Neural cell (in vitro differentiated cells): ENCODE measurements at regions not wholly inside any gene's neighbourhood (a gene's known extent, or its start where the extent isn't known, plus 50 kb on each side); places are given as distances from the start of the nearest gene placed in this dataset.

ENCODE experiments used
- H2AFZ ChIP-seq: fragments of 200-600, 300-800 bp; sonication (generic), shearing (Covaris generic); 2 replicates; pipeline ENCODE4 v1.6.0; 2014; ENCODE audit warnings: low read depth, mild to moderate bottlenecking, antibody characterized with exemption, low read length, moderate library complexity
- H3F3A ChIP-seq: fragments of 200-600 bp; shearing (Covaris generic); 2 replicates; pipeline ENCODE4 v1.6.1; 2016; ENCODE audit warnings: mild to moderate bottlenecking, moderate library complexity, mixed read lengths, antibody characterized with exemption, low read length; ENCODE audit not compliant: insufficient read depth, poor library complexity, severe bottlenecking
- H3K27ac ChIP-seq: fragments of 200-600, 300-800 bp; sonication (generic), shearing (Covaris generic); 2 replicates; pipeline ENCODE4 v1.5.1; 2014; ENCODE audit warnings: mild to moderate bottlenecking, low read length, moderate library complexity
- H3K27me3 ChIP-seq: fragments of 300-800, 200-600 bp; sonication (generic), shearing (Covaris generic); 2 replicates; pipeline ENCODE4 v1.6.0; 2014; ENCODE audit warnings: mild to moderate bottlenecking, low read depth, low read length, moderate library complexity; ENCODE audit not compliant: insufficient read depth
- H3K36me3 ChIP-seq: fragments of 300-800, 200-600 bp; sonication (generic), shearing (Covaris generic); 2 replicates; pipeline ENCODE4 v1.5.1; 2014; ENCODE audit warnings: mild to moderate bottlenecking, antibody characterized with exemption, low read length, moderate library complexity; ENCODE audit not compliant: insufficient read depth
- H3K4me2 ChIP-seq: fragments of 300-800, 200-600 bp; sonication (generic), shearing (Covaris generic); 2 replicates; pipeline ENCODE4 v1.6.0; 2014; ENCODE audit warnings: mild to moderate bottlenecking, low read length
- H3K4me3 ChIP-seq: fragments of 300-800, 200-600 bp; sonication (generic), shearing (Covaris generic); 2 replicates; pipeline ENCODE4 v1.5.1; 2014; ENCODE audit warnings: mild to moderate bottlenecking, low read length, moderate library complexity
- H3K79me2 ChIP-seq: fragments of 200-600 bp; shearing (Covaris generic); replicated peaks from 2 replicates; pipeline ENCODE4 v1.6.0; 2014; ENCODE audit warnings: mild to moderate bottlenecking, low read length, moderate library complexity; ENCODE audit not compliant: insufficient read depth
- H3K9ac ChIP-seq: fragments of 300-800, 200-600 bp; sonication (generic), shearing (Covaris generic); 2 replicates; pipeline ENCODE4 v1.6.1; 2016; ENCODE audit warnings: mild to moderate bottlenecking, low read length, mixed read lengths
- H3K9me2 ChIP-seq: fragments of 200-600 bp; shearing (Covaris generic); 2 replicates; pipeline ENCODE4 v1.6.1; 2016; ENCODE audit warnings: mild to moderate bottlenecking, low read length, mixed read lengths; ENCODE audit not compliant: insufficient read depth
- H3K9me3 ChIP-seq: fragments of 200-600, 300-800 bp; sonication (generic), shearing (Covaris generic); 2 replicates; pipeline ENCODE4 v1.6.1; 2016; ENCODE audit warnings: mild to moderate bottlenecking, mixed run types, low read length, moderate library complexity, mixed read lengths
- H4K20me1 ChIP-seq: fragments of 200-600 bp; shearing (Covaris generic); 2 replicates; pipeline ENCODE4 v1.6.1; 2016; ENCODE audit warnings: mild to moderate bottlenecking, mixed run types; ENCODE audit not compliant: insufficient read depth
- CTCF ChIP-seq: fragments of 450-650 bp; IDR thresholded peaks from 2 replicates; pipeline ENCODE4 v1.5.1; 2014; ENCODE audit warnings: antibody characterized with exemption, mild to moderate bottlenecking, moderate library complexity; ENCODE audit not compliant: poor library complexity, severe bottlenecking
- EP300 ChIP-seq: fragments of 450-650 bp; conservative IDR thresholded peaks from 2 replicates; pipeline ENCODE4 v1.6.1; 2014; ENCODE audit warnings: antibody characterized with exemption, mild to moderate bottlenecking, moderate library complexity; ENCODE audit not compliant: poor library complexity, severe bottlenecking
- EZH2 ChIP-seq: fragments of 200-600, 300-800 bp; shearing (Covaris generic), sonication (generic); IDR thresholded peaks from 2 replicates; pipeline ENCODE4 v1.6.1; 2014; ENCODE audit warnings: antibody characterized with exemption, low read length, borderline replicate concordance, mild to moderate bottlenecking; ENCODE audit not compliant: insufficient read depth, poor library complexity, severe bottlenecking
- MXI1 ChIP-seq: fragments of 450-650 bp; conservative IDR thresholded peaks from 2 replicates; pipeline ENCODE4 v1.6.1; 2014; ENCODE audit warnings: antibody characterized with exemption, mild to moderate bottlenecking; ENCODE audit not compliant: poor library complexity, severe bottlenecking
- POLR2AphosphoS5 ChIP-seq: IDR thresholded peaks from 2 replicates; pipeline ENCODE4 v1.6.1; 2012
- RAD21 ChIP-seq: fragments of 450-650 bp; conservative IDR thresholded peaks from 2 replicates; pipeline ENCODE4 v1.6.1; 2014; ENCODE audit warnings: antibody characterized with exemption, mild to moderate bottlenecking, moderate library complexity
- REST ChIP-seq: IDR thresholded peaks from 2 replicates; pipeline ENCODE4 v1.6.1; 2012; ENCODE audit warnings: borderline replicate concordance
- SMC3 ChIP-seq: fragments of 450-650 bp; conservative IDR thresholded peaks from 2 replicates; pipeline ENCODE4 v1.6.1; 2014; ENCODE audit warnings: antibody characterized with exemption, mild to moderate bottlenecking, moderate library complexity; ENCODE audit not compliant: poor library complexity
- TAF1 ChIP-seq: IDR thresholded peaks from 2 replicates; pipeline ENCODE4 v1.6.1; 2012; ENCODE audit warnings: low read depth

GRCh38 chr18:47680488-47680887 lies 250.0 kb downstream of the SMAD2 start:
- no peaks in the 10 kb centered on the region for H3K79me2 ChIP-seq
- H4K20me1 ChIP-seq, result no peaks in the 10 kb centered on the region
- no peak overlapping the region for H3K9ac ChIP-seq
- no peak overlapping the region for H3K4me3 ChIP-seq
- no peak overlapping the region for H3K27ac ChIP-seq
- H3K9me2 ChIP-seq, result no peaks in the 10 kb centered on the region
- H3F3A ChIP-seq, result no peaks in the 10 kb centered on the region
- H3K36me3 ChIP-seq, result no peaks in the 10 kb centered on the region
- no peak overlapping the region for H2AFZ ChIP-seq
- TF ChIP-seq EZH2 (no peak), TAF1 (no peak), SMC3 (no peak), MXI1 (no peak), POLR2AphosphoS5 (no peak), CTCF (no peak), EP300 (no peak), RAD21 (no peak), REST (no peak)
- H3K4me2 ChIP-seq, result no peak overlapping the region
- H3K27me3 ChIP-seq, result no peaks in the 10 kb centered on the region
- no peaks in the 10 kb centered on the region for H3K9me3 ChIP-seq

- Histone ChIP-seq H2AFZ (no peak overlapping the region), H3K27me3 (no peaks in the 10 kb centered on the region), H3K4me3 (no peak overlapping the region), H4K20me1 (no peaks in the 10 kb centered on the region), H3K4me2 (no peak overlapping the region), H3K9me3 (no peaks in the 10 kb centered on the region), H3K79me2 (no peaks in the 10 kb centered on the region), H3K27ac (no peak overlapping the region), H3F3A (no peaks in the 10 kb centered on the region), H3K9ac (no peak overlapping the region), H3K36me3 (no peaks in the 10 kb centered on the region), H3K9me2 (no peaks in the 10 kb centered on the region)
- TF ChIP-seq SMC3 (no peak), MXI1 (no peak), POLR2AphosphoS5 (no peak), CTCF (no peak), EZH2 (no peak), REST (no peak), TAF1 (no peak), EP300 (no peak), RAD21 (no peak)
These were observed 250.6 kb downstream of the SMAD2 start for GRCh38 chr18:47679864-47680263.
